ENCODE measurements at regions not wholly inside any gene's neighbourhood (a gene's known extent, or its start where the extent isn't known, plus 50 kb on each side); places are given as distances from the start of the nearest gene placed in this dataset.
A peak's percentile ranks its signal among the peaks of the same experiment; 100 is the strongest.

GRCh38 chr4:163419074-163419473 is 54.5 kb downstream of the TKTL2 start:
- H4K20me1 ChIP-seq: no peaks in the 10 kb centered on the region
- no peak overlapping the region for H3K9ac ChIP-seq
- H3K27me3 ChIP-seq: no peaks in the 10 kb centered on the region
- H3K4me3 ChIP-seq: no peak overlapping the region
- no peaks in the 10 kb centered on the region for H3K4me1 ChIP-seq
- H3K36me3 ChIP-seq: no peaks in the 10 kb centered on the region
- H3K27ac ChIP-seq: no peak overlapping the region
- H3K4me2 ChIP-seq: no peak overlapping the region
- peaks cover 0 to 6% (median 0%) of the 10 kb centered on the region in 11 experiments; a peak in 1 of 22 replicates for H3K9me3 ChIP-seq (replicated peaks in 1 of 11)
- no peak for TF ChIP-seq Cebpa-rat (IDR thresholded peaks at IDR 0.05)

GRCh38 chr4:163415668-163416067 is 57.9 kb downstream of the TKTL2 start:
- Histone ChIP-seq H3K27ac (no peak overlapping the region), H3K9me3 (replicated peaks in 1 of 11) (peaks cover 0 to 9% (median 0%) of the 10 kb centered on the region in 11 experiments; a peak in 1 of 22 replicates), H3K4me2 (no peak overlapping the region), H4K20me1 (no peaks in the 10 kb centered on the region), H3K27me3 (no peaks in the 10 kb centered on the region), H3K9ac (no peak overlapping the region), H3K4me3 (no peak overlapping the region), H3K36me3 (no peaks in the 10 kb centered on the region), H3K4me1 (0 out of 20 replicates have a peak, but pooled peaks cover 0 to 7% (median 0%) of the 10 kb centered on the region in 10 experiments)
- no peak for TF ChIP-seq Cebpa-rat (IDR thresholded peaks at IDR 0.05)

- Histone ChIP-seq H3K9ac (no peak overlapping the region), H3K4me3 (no peak overlapping the region), H3K9me3 (replicated peaks in 1 of 11) (peaks cover 0 to 9% (median 0%) of the 10 kb centered on the region in 11 experiments; a peak in 1 of 22 replicates), H3K4me1 (0 out of 20 replicates have a peak, but pooled peaks cover 0 to 7% (median 0%) of the 10 kb centered on the region in 10 experiments), H4K20me1 (no peaks in the 10 kb centered on the region), H3K27ac (no peak overlapping the region), H3K27me3 (no peaks in the 10 kb centered on the region), H3K36me3 (no peaks in the 10 kb centered on the region), H3K4me2 (no peak overlapping the region)
- TF ChIP-seq Cebpa-rat (IDR thresholded peaks at IDR 0.05): no peak
These were observed 59.3 kb downstream of the TKTL2 start for GRCh38 chr4:163414275-163414674.

GRCh38 chr4:163404580-163404979 is 60.9 kb downstream of the NPY5R start:
- H3K9me3 ChIP-seq (replicated peaks in 1 of 11): no peaks in the 10 kb centered on the region
- no peaks in the 10 kb centered on the region for H3K36me3 ChIP-seq
- H3K4me1 ChIP-seq: peaks cover 0 to 26% (median 0%) of the 10 kb centered on the region in 10 experiments; a peak in 4 of 20 replicates
- H4K20me1 ChIP-seq: no peaks in the 10 kb centered on the region
- H3K27me3 ChIP-seq: no peaks in the 10 kb centered on the region
- H3K9ac ChIP-seq: no peak overlapping the region
- H3K4me2 ChIP-seq: peak overlapping the region in 2 of 11 experiments; percentile 28; a peak in 4 of 22 replicates
- H3K4me3 ChIP-seq: no peak overlapping the region
- H3K27ac ChIP-seq: no peak overlapping the region
- TF ChIP-seq Cebpa-rat (IDR thresholded peaks at IDR 0.05): no peak

GRCh38 chr4:163404080-163404479 is 60.4 kb downstream of the NPY5R start:
- no peak overlapping the region for H3K9ac ChIP-seq
- no peak for TF ChIP-seq Cebpa-rat (IDR thresholded peaks at IDR 0.05)
- H3K27ac ChIP-seq: no peak overlapping the region

More at GRCh38 chr4:163404080-163404479, 60.4 kb downstream of the NPY5R start:
- Histone ChIP-seq H3K27me3 (no peaks in the 10 kb centered on the region), H4K20me1 (no peaks in the 10 kb centered on the region), H3K9me3 (replicated peaks in 1 of 11) (no peaks in the 10 kb centered on the region), H3K4me3 (no peak overlapping the region), H3K4me2 (peak overlapping the region in 2 of 11 experiments; percentile 28; a peak in 2 of 22 replicates), H3K36me3 (no peaks in the 10 kb centered on the region), H3K4me1 (peaks cover 0 to 26% (median 0%) of the 10 kb centered on the region in 10 experiments; a peak in 4 of 20 replicates)

All from BLaER1 treated with 17β-estradiol and CSF1 and Interleukin-3, amounts not matched to agents 10 nM and 100 nM (cell line).